SK-N-MC (cell line): ENCODE measurements at regions not wholly inside any gene's neighbourhood (a gene's known extent, or its start where the extent isn't known, plus 50 kb on each side); places are given as distances from the start of the nearest gene placed in this dataset.

Source experiments
- EZH2 ChIP-seq: fragments of 200-600 bp; sonication (generic); IDR thresholded peaks from one replicate; pipeline ENCODE4 v1.6.1; 2017; ENCODE audit warnings: antibody characterized with exemption
- POLR2AphosphoS5 ChIP-seq: IDR thresholded peaks from 2 replicates; pipeline ENCODE4 v1.6.1; 2012; ENCODE audit warnings: mild to moderate bottlenecking, low read depth, low read length, borderline replicate concordance

- no peak for TF ChIP-seq EZH2
- TF ChIP-seq POLR2AphosphoS5 = no peak
These were observed 343.0 kb upstream of the ZFHX3 start for GRCh38 chr16:73390936-73391335.
